ENCODE measurements at regions not wholly inside any gene's neighbourhood (a gene's known extent, or its start where the extent isn't known, plus 50 kb on each side); places are given as distances from the start of the nearest gene placed in this dataset.

DNA sequence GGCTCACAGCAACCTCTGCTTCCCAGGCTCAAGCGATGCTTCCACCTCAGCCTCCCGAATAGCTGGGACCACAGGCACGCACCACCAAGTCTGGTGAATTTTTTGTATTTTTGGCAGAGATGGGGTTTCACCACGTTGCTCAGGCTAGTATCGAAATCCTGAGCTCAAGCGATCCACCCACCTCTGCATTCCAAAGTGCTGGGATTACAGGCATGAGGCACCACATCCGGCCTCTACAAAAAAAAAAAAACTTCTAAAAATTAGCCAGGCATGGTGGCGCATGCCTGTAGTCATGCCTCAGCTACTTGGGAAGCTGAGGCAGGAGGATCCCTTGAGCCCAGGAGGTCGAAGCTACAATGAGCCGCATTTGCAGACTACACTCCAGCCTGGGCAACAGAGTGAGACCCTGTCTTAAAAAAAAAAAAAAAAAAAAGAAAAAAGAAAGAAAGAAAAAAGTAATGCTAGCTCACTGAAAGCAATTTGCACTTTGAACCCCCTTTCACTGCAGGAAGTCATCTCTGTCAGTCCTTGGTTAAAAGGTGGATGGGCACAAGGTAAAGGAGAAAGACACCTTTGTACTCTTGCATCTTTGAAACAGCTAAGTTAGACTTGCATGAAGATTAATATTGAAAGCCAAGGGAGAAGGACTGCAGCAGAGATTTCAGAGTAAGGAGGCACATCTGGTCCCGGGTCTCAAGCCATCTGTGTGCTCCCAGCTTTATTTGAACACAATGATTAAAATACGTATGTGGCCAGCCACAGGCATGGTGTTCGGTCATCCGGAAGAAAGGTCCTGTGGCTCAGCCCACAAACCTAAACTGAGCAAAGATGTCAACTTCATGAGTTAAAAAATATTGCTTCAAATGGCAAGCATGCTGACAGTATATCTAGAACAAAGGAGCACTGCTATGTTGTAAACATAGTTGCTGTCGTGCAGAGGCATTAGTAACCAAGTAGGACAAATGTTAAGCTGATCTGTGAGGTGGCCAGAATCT is 103.8 kb upstream of the HMGA2 start:
- no peak overlapping the region for H3K4me3 ChIP-seq (ENCODE audit: low read length)
- H3K9me2 ChIP-seq (replicated peaks; ENCODE audit: low read length) = no peaks in the 10 kb centered on the region
- no peaks in the 10 kb centered on the region for H3K27me3 ChIP-seq (ENCODE audit: low read length)
- no peak for DNase-seq
- no peaks in the 10 kb centered on the region for H3K4me1 ChIP-seq (ENCODE audit: insufficient read depth, low read length)
- no peaks in the 10 kb centered on the region for H3K9me3 ChIP-seq (ENCODE audit: low read length)
- no peak for ATAC-seq
- H3K9ac ChIP-seq (ENCODE audit: low read length) = no peak overlapping the region
- no peak overlapping the region for H3K4me2 ChIP-seq (ENCODE audit: low read length)
- H3K36me3 ChIP-seq (ENCODE audit: low read depth, low read length) = no peaks in the 10 kb centered on the region
- POLR2A ChIA-PET (ENCODE audit: unreplicated experiment) = no interaction called here
- intact Hi-C loops (cut with micrococcal nuclease) = no loop called here
- H3F3A ChIP-seq (ENCODE audit: low read length, unreplicated experiment) = no peaks in the 10 kb centered on the region
- no peaks in the 10 kb centered on the region for H3K79me2 ChIP-seq (ENCODE audit: low read length)
- 0 out of 2 replicates have a peak overlapping the region, but pooled peaks have one; percentile 20 for H2AFZ ChIP-seq (ENCODE audit: low read length)
- H4K20me1 ChIP-seq (ENCODE audit: low read length) = no peaks in the 10 kb centered on the region
- no peak overlapping the region for H3K27ac ChIP-seq (ENCODE audit: low read length)
- no TSS peak for BruUV-seq (replicated peaks)
- TF ChIP-seq EZH2 (IDR thresholded peaks at IDR 0.05; ENCODE audit: low read length, unreplicated experiment) = no peak
- CTCF ChIA-PET = no interaction called here

DNA sequence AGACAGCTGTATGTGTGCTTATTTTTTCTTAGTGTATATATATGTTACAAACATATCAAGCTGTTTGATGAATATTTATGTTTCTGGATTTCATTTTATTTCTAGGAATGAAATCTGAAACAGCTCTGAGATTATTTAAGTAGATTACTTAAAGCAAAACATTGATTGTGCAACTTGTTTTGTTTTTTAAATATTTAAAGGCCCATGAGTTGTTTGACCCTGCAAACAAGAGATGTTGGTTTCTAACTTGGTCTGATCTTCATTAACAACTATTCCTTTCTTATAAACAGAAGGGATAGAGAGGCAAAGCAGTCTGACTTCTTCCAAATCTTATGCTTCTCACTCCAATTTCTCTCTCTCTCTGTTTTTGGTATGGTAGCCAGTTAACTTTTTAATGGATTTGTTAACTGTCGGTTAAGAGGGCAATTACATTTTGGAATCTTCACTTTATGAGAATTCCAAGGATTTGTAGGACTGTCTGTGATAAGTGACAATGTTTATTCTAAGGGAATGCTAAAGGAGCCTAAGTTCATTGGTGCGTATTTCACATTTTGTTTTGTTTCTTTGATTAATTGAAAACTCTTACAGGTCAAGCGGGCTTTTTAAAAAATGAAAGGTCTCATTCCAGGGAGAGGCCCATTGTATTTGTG is 102.6 kb upstream of the HMGA2 start:
- no peak for TF ChIP-seq EZH2 (IDR thresholded peaks at IDR 0.05; ENCODE audit: low read length, unreplicated experiment)
- TF ChIP-seq, protein P1, sequence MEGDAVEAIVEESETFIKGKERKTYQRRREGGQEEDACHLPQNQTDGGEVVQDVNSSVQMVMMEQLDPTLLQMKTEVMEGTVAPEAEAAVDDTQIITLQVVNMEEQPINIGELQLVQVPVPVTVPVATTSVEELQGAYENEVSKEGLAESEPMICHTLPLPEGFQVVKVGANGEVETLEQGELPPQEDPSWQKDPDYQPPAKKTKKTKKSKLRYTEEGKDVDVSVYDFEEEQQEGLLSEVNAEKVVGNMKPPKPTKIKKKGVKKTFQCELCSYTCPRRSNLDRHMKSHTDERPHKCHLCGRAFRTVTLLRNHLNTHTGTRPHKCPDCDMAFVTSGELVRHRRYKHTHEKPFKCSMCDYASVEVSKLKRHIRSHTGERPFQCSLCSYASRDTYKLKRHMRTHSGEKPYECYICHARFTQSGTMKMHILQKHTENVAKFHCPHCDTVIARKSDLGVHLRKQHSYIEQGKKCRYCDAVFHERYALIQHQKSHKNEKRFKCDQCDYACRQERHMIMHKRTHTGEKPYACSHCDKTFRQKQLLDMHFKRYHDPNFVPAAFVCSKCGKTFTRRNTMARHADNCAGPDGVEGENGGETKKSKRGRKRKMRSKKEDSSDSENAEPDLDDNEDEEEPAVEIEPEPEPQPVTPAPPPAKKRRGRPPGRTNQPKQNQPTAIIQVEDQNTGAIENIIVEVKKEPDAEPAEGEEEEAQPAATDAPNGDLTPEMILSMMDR (conservative IDR thresholded peaks at IDR 0.05; ENCODE audit: low read depth, low read length) = no peak
- no peak for TF ChIP-seq EZH2phosphoT487 (IDR thresholded peaks at IDR 0.05; ENCODE audit: borderline replicate concordance, low read length)
- H3K4me2 ChIP-seq (ENCODE audit: low read length) = no peak overlapping the region
- no peaks in the 10 kb centered on the region for H3F3A ChIP-seq (ENCODE audit: low read length, unreplicated experiment)
- no peaks in the 10 kb centered on the region for H3K79me2 ChIP-seq (ENCODE audit: low read length)
- no peaks in the 10 kb centered on the region for H3K4me1 ChIP-seq (ENCODE audit: insufficient read depth, low read length)
- no peak for ATAC-seq
- CTCF ChIA-PET = no interaction called here
- H3K4me3 ChIP-seq (ENCODE audit: low read length) = no peak overlapping the region
- H3K9ac ChIP-seq (ENCODE audit: low read length) = no peak overlapping the region
- no peaks in the 10 kb centered on the region for H3K9me3 ChIP-seq (ENCODE audit: low read length)
- H3K9me2 ChIP-seq (replicated peaks; ENCODE audit: low read length) = no peaks in the 10 kb centered on the region
- no peak overlapping the region for H2AFZ ChIP-seq (ENCODE audit: low read length)
- intact Hi-C loops (cut with micrococcal nuclease) = no loop called here
- H3K27me3 ChIP-seq (ENCODE audit: low read length) = no peaks in the 10 kb centered on the region
- no peak for DNase-seq
- H4K20me1 ChIP-seq (ENCODE audit: low read length) = no peaks in the 10 kb centered on the region
- no peak overlapping the region for H3K27ac ChIP-seq (ENCODE audit: low read length)
- no peaks in the 10 kb centered on the region for H3K36me3 ChIP-seq (ENCODE audit: low read depth, low read length)
- no TSS peak for BruUV-seq (replicated peaks)
- POLR2A ChIA-PET (ENCODE audit: unreplicated experiment) = no interaction called here

DNA sequence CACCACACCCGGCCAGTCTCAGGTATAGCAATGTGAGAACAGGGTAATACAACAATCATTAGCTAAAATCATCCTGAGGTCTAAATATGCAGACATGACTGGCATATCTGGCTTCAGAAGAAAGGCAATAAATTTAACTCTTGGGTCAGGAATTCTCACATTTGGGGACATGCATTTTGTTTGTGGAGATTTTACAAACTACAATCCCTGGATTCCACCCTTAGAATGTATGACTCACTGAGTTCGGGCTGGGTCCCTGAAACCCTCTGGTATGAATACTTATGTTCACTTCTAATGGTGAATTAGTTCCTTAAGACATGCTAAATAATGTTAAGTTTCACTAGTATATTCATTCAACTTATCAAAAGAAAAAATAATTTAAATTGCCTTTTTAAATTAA is 98.9 kb upstream of the HMGA2 start:
- no peak overlapping the region for H3K27ac ChIP-seq (ENCODE audit: low read length)
- no peak for ATAC-seq

More for the DNA sequence above, 98.9 kb upstream of the HMGA2 start:
- no peak for TF ChIP-seq EZH2 (IDR thresholded peaks at IDR 0.05; ENCODE audit: low read length, unreplicated experiment)
- TF ChIP-seq, protein P1 (conservative IDR thresholded peaks at IDR 0.05; ENCODE audit: low read depth, low read length) = no peak
- TF ChIP-seq EZH2phosphoT487 (IDR thresholded peaks at IDR 0.05; ENCODE audit: borderline replicate concordance, low read length) = no peak
- H3K79me2 ChIP-seq (ENCODE audit: low read length) = no peaks in the 10 kb centered on the region
- no peak overlapping the region for H2AFZ ChIP-seq (ENCODE audit: low read length)
- no peaks in the 10 kb centered on the region for H4K20me1 ChIP-seq (ENCODE audit: low read length)
- no peaks in the 10 kb centered on the region for H3K9me3 ChIP-seq (ENCODE audit: low read length)
- ChIA-PET CTCF (no interaction called here), POLR2A (ENCODE audit: unreplicated experiment) (no interaction called here)
- DNase-seq = peak; percentile 24
- no peaks in the 10 kb centered on the region for H3K9me2 ChIP-seq (replicated peaks; ENCODE audit: low read length)
- BruUV-seq (replicated peaks) = no TSS peak
- no peaks in the 10 kb centered on the region for H3K4me1 ChIP-seq (ENCODE audit: insufficient read depth, low read length)
- no peaks in the 10 kb centered on the region for H3K36me3 ChIP-seq (ENCODE audit: low read depth, low read length)
- H3K9ac ChIP-seq (ENCODE audit: low read length) = no peak overlapping the region
- H3K4me2 ChIP-seq (ENCODE audit: low read length) = no peak overlapping the region
- H3K4me3 ChIP-seq (ENCODE audit: low read length) = no peak overlapping the region
- no peaks in the 10 kb centered on the region for H3F3A ChIP-seq (ENCODE audit: low read length, unreplicated experiment)
- H3K27me3 ChIP-seq (ENCODE audit: low read length) = no peaks in the 10 kb centered on the region
- intact Hi-C loops (cut with micrococcal nuclease) = no loop called here
